Ovary (tissue), 7 donors: ENCODE measurements at regions not wholly inside any gene's neighbourhood (a gene's known extent, or its start where the extent isn't known, plus 50 kb on each side); places are given as distances from the start of the nearest gene placed in this dataset.

Source experiments
- DNase-seq, 5 donors: peaks; one replicate each; pipeline ENCODE4 v3.0.0-alpha.2; 2019 to 2020
- H3K27ac ChIP-seq, 2 donors: fragments of 200-600 bp; one replicate each; pipeline versions ENCODE4 v1.5.1 to v1.8.0; 2019 to 2022
- H3K27me3 ChIP-seq: fragments of 200-600 bp; one replicate; pipeline ENCODE4 v1.8.0; 2022
- H3K36me3 ChIP-seq: fragments of 200-600 bp; sonication (generic); one replicate; pipeline ENCODE4 v1.5.1; 2019
- H3K4me1 ChIP-seq: one replicate; pipeline ENCODE4 v1.8.1; 2013; ENCODE audit warnings: mild to moderate bottlenecking, moderate library complexity; ENCODE audit not compliant: insufficient read depth
- H3K4me3 ChIP-seq: fragments of 200-600 bp; sonication (generic); one replicate; pipeline ENCODE4 v1.5.1; 2017
- H3K9me3 ChIP-seq, 2 donors: fragments of 200-600 bp in 1 of 2; sonication (generic) in 1 of 2; one replicate each; pipeline versions ENCODE4 v1.5.1 to v1.8.1; 2013 to 2019; ENCODE audit warnings: mild to moderate bottlenecking in 1 of 2, moderate library complexity in 1 of 2
- EP300 ChIP-seq: sonication (generic); formaldehyde crosslinking; IDR thresholded peaks from one replicate; pipeline ENCODE4 v1.6.1; 2017; ENCODE audit warnings: antibody characterized with exemption
- POLR2A ChIP-seq: fragments of 450-650 bp; IDR thresholded peaks from one replicate; pipeline ENCODE4 v1.6.1; 2017; ENCODE audit warnings: antibody characterized with exemption, mild to moderate bottlenecking, moderate library complexity
- WGBS, 3 donors: extraction: QIAGEN DNeasy Blood & Tissue Kit in 1 of 3; methylation state at CpG; one replicate each; pipeline versions ENCODE4 v1.1.5 to v1.1.7; 2013 to 2017; 5-methylcytosine and 5-hydroxymethylcytosine counted together
- intact Hi-C, 4 donors: fragments of 100-400 bp; cut with DNase I; formaldehyde crosslinking; loops; one replicate each; pipeline versions ENCODE4 v1.11.0 to v1.15.1; 2022 to 2023
- TF ChIP-seq, protein P1 (sequence below), 3 donors: fragments of 450-650 bp in 2 of 3; fragments of 200-600 bp in 1 of 3; IDR thresholded peaks; one replicate each; pipeline versions ENCODE4 v1.5.1 to v1.8.0; 2016 to 2022; ENCODE audit warnings: antibody characterized with exemption in 3 of 3, mild to moderate bottlenecking in 1 of 3
- donor health status: DM: no; HTN: no; CAD: no; lungs with moderate emphysema.
- donor health status: DM: no; HTN: no; CAD: no.
- donor health status: Bipolar disorder and iron deficiency.
- donor health status: DM: no; HTN: no; CAD: no.
- donor health status: DM: yes; HTN: yes; CAD: no.

- Histone ChIP-seq H3K27ac (no peak overlapping the region), H3K9me3 (no peaks in the 10 kb centered on the region), H3K4me1 (no peaks in the 10 kb centered on the region), H3K27me3 (no peaks in the 10 kb centered on the region), H3K4me3 (no peak overlapping the region), H3K36me3 (no peaks in the 10 kb centered on the region)
- DNase-seq = no peak
- 62 to 75% (median 74%) methylated on average over 1 of the region's 1 CpG for WGBS, 3 donors
- intact Hi-C loops = no loop called here
- TF ChIP-seq, protein P1, sequence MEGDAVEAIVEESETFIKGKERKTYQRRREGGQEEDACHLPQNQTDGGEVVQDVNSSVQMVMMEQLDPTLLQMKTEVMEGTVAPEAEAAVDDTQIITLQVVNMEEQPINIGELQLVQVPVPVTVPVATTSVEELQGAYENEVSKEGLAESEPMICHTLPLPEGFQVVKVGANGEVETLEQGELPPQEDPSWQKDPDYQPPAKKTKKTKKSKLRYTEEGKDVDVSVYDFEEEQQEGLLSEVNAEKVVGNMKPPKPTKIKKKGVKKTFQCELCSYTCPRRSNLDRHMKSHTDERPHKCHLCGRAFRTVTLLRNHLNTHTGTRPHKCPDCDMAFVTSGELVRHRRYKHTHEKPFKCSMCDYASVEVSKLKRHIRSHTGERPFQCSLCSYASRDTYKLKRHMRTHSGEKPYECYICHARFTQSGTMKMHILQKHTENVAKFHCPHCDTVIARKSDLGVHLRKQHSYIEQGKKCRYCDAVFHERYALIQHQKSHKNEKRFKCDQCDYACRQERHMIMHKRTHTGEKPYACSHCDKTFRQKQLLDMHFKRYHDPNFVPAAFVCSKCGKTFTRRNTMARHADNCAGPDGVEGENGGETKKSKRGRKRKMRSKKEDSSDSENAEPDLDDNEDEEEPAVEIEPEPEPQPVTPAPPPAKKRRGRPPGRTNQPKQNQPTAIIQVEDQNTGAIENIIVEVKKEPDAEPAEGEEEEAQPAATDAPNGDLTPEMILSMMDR (IDR thresholded peaks at IDR 0.05) = no peak
- TF ChIP-seq EP300 (no peak), POLR2A (no peak)
Observed at GRCh38 chr10:117480097-117480496, 62.4 kb upstream of the EMX2 start.

DNA sequence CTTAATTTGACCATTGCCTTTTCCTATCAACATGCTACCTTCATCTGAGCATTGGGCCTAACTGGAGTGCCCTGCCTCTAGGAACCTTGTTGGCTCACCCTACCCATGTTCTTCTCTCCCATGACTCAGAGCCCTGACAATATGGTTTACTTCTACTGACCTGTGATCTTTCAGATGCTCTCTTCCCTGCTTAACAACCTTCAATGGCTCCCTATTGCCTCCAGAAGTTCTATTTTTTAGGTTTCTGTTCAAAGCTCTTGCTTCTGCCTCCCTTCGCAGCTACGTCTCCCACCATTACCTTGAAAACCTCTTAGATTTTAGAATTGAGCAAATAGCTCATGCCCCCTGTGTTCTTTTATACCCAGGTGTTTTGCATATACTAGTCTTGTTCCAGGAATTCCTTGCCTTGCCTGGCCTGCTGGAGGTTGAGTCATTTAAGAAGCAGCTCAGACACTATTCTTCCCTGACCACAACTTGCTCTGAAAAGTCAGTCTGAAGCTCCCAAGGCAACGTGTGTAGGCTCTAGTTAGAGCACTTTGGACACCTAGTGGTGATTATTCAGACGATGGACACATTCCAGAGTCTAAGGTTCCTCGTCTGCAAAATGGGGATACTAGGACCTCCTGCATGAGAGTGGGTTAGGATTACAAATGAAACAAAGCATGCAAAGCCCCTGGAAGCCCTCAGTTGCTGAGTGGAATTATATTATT, 64.4 kb upstream of the EMX2 start:
- no peaks in the 10 kb centered on the region for H3K36me3 ChIP-seq
- H3K4me3 ChIP-seq = no peak overlapping the region
- WGBS, 3 donors = 43 to 46% (median 45%) methylated on average over 5 of the region's 5 CpGs
- TF ChIP-seq, protein P1 (IDR thresholded peaks at IDR 0.05) = no peak
- no peak for TF ChIP-seq POLR2A
- no peak for TF ChIP-seq EP300
- DNase-seq = no peak
- no peaks in the 10 kb centered on the region for H3K4me1 ChIP-seq
- no peak overlapping the region for H3K27ac ChIP-seq
- H3K9me3 ChIP-seq = no peaks in the 10 kb centered on the region
- intact Hi-C loops = no loop called here
- H3K27me3 ChIP-seq = no peaks in the 10 kb centered on the region

GRCh38 chr10:117477211-117477947, 65.2 kb upstream of the EMX2 start:
- intact Hi-C loops = no loop called here
- H3K4me1 ChIP-seq = no peaks in the 10 kb centered on the region
- H3K9me3 ChIP-seq = no peaks in the 10 kb centered on the region
- H3K27ac ChIP-seq = no peak overlapping the region
- no peak overlapping the region for H3K4me3 ChIP-seq
- TF ChIP-seq EP300 (no peak), POLR2A (no peak)
- TF ChIP-seq, protein P1 (IDR thresholded peaks at IDR 0.05) = no peak
- 25 to 36% (median 28%) methylated on average over 2 of the region's 2 CpGs for WGBS, 3 donors
- DNase-seq = no peak
- H3K36me3 ChIP-seq = no peaks in the 10 kb centered on the region
- no peaks in the 10 kb centered on the region for H3K27me3 ChIP-seq

GRCh38 chr10:117476716-117477115, 65.8 kb upstream of the EMX2 start:
- Histone ChIP-seq H3K27me3 (no peaks in the 10 kb centered on the region), H3K4me1 (no peaks in the 10 kb centered on the region), H3K27ac (no peak overlapping the region), H3K36me3 (no peaks in the 10 kb centered on the region), H3K9me3 (no peaks in the 10 kb centered on the region), H3K4me3 (no peak overlapping the region)
- WGBS, 3 donors = 48 to 63% (median 59%) methylated on average over 3 of the region's 3 CpGs
- no peak for DNase-seq
- intact Hi-C loops = no loop called here
- no peak for TF ChIP-seq POLR2A
- no peak for TF ChIP-seq EP300
- TF ChIP-seq, protein P1 (IDR thresholded peaks at IDR 0.05) = no peak
